ENCODE measurements at regions not wholly inside any gene's neighbourhood (a gene's known extent, or its start where the extent isn't known, plus 50 kb on each side); places are given as distances from the start of the nearest gene placed in this dataset.

GRCh38 chr4:100593935-100594334 lies 76.1 kb upstream of the EMCN start:
- TF ChIP-seq, protein P1, sequence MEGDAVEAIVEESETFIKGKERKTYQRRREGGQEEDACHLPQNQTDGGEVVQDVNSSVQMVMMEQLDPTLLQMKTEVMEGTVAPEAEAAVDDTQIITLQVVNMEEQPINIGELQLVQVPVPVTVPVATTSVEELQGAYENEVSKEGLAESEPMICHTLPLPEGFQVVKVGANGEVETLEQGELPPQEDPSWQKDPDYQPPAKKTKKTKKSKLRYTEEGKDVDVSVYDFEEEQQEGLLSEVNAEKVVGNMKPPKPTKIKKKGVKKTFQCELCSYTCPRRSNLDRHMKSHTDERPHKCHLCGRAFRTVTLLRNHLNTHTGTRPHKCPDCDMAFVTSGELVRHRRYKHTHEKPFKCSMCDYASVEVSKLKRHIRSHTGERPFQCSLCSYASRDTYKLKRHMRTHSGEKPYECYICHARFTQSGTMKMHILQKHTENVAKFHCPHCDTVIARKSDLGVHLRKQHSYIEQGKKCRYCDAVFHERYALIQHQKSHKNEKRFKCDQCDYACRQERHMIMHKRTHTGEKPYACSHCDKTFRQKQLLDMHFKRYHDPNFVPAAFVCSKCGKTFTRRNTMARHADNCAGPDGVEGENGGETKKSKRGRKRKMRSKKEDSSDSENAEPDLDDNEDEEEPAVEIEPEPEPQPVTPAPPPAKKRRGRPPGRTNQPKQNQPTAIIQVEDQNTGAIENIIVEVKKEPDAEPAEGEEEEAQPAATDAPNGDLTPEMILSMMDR (conservative IDR thresholded peaks at IDR 0.05) = no peak
- TF ChIP-seq EZH2 (IDR thresholded peaks at IDR 0.05; ENCODE audit: low read depth) = no peak
